ENCODE measurements at regions not wholly inside any gene's neighbourhood (a gene's known extent, or its start where the extent isn't known, plus 50 kb on each side); places are given as distances from the start of the nearest gene placed in this dataset.

- TF ChIP-seq TFDP1 (CRISPR knock-in tag; IDR thresholded peaks at IDR 0.05; ENCODE audit: borderline replicate concordance) (no peak), NR1H2 (CRISPR knock-in tag; IDR thresholded peaks at IDR 0.05; ENCODE audit: borderline replicate concordance, low read depth) (no peak), ZNF713 (CRISPR knock-in tag; IDR thresholded peaks at IDR 0.05) (no peak)
Measured at GRCh38 chr6:47170617-47170947, 128.4 kb upstream of the ADGRF1 start (continued).

GRCh38 chr6:47169785-47170616 is 127.9 kb upstream of the ADGRF1 start:
- ChIA-PET POLR2A (no interaction called here), CTCF (ENCODE audit: low intra/inter-chr PET ratio, low total read pairs) (no interaction called here)
- FAIRE-seq (no peak), DNase-seq (ENCODE audit: low spot score) (no peak), ATAC-seq (no peak)
- intact Hi-C loops (cut with micrococcal nuclease; ENCODE audit: unreplicated experiment) (no loop called here), in situ Hi-C loops (cut with HindIII; ENCODE audit: extremely low pct_ligation_motif_present, low pct_unique_long_range_greater_than_20kb) (no loop called here)
- peaks cover 26% of the 10 kb centered on the region for H3K4me1 ChIP-seq (ENCODE audit: insufficient read depth, low read length)
- no peak overlapping the region for H3K27ac ChIP-seq (ENCODE audit: extremely low read length, insufficient read depth, low read length)
- no peak overlapping the region for H2AFZ ChIP-seq (ENCODE audit: low read length)
- no peaks in the 10 kb centered on the region for H3K79me2 ChIP-seq (ENCODE audit: insufficient read depth, low read length)
- 98% methylated on average over 1 of the region's 1 CpG for WGBS (ENCODE audit: low lambda C conversion rate)
- H3K4me2 ChIP-seq (ENCODE audit: low read depth, low read length): no peak overlapping the region
- no peak overlapping the region for H3K9ac ChIP-seq (ENCODE audit: insufficient read depth, low read depth, low read length)
- H3K36me3 ChIP-seq (replicated peaks in 1 of 2; ENCODE audit: control insufficient read depth in 1 of 2, insufficient read depth in 2 of 2, low read length in 2 of 2): no peaks in the 10 kb centered on the region
- H3K9me3 ChIP-seq (ENCODE audit: low read length): no peaks in the 10 kb centered on the region
- no TSS peak for BruUV-seq (replicated peaks)
- no peak overlapping the region for H3K4me3 ChIP-seq (replicated peaks in 1 of 3; ENCODE audit: insufficient read depth in 1 of 3, low read depth in 2 of 3, low read length in 3 of 3)
- no peaks in the 10 kb centered on the region for H4K20me1 ChIP-seq (ENCODE audit: insufficient read depth, low read length)
- H3K27me3 ChIP-seq (ENCODE audit: control insufficient read depth in 1 of 2, insufficient read depth in 2 of 2, low read length in 2 of 2): no peaks in the 10 kb centered on the region
- TF ChIP-seq SRSF4 (IDR thresholded peaks at IDR 0.05; ENCODE audit: low read depth, low read length, poor library complexity, severe bottlenecking) (no peak), MTERF4 (CRISPR knock-in tag; IDR thresholded peaks at IDR 0.05) (no peak), DZIP1 (CRISPR knock-in tag; IDR thresholded peaks at IDR 0.05) (no peak), GFI1 (CRISPR knock-in tag; IDR thresholded peaks at IDR 0.05; ENCODE audit: borderline replicate concordance) (peak; percentile 83), TOPORS (CRISPR knock-in tag; IDR thresholded peaks at IDR 0.05) (no peak), RFXANK (CRISPR knock-in tag; IDR thresholded peaks at IDR 0.05) (no peak), CC2D1A (CRISPR knock-in tag; IDR thresholded peaks at IDR 0.05) (no peak), ZNF335 (CRISPR knock-in tag; IDR thresholded peaks at IDR 0.05) (no peak), U2AF2 (IDR thresholded peaks at IDR 0.05; ENCODE audit: low read depth, low read length) (no peak), MIER3 (CRISPR knock-in tag; IDR thresholded peaks at IDR 0.05; ENCODE audit: borderline replicate concordance) (no peak), LCORL (IDR thresholded peaks at IDR 0.05) (no peak), LCORL (CRISPR knock-in tag; IDR thresholded peaks at IDR 0.05) (no peak), MTA3 (CRISPR knock-in tag; IDR thresholded peaks at IDR 0.05) (no peak), ZNF652 (CRISPR knock-in tag; IDR thresholded peaks at IDR 0.05; ENCODE audit: borderline replicate concordance, low read depth) (no peak), ZMAT3 (CRISPR knock-in tag; conservative IDR thresholded peaks at IDR 0.05) (no peak), CEBPB (IDR thresholded peaks at IDR 0.05; ENCODE audit: borderline replicate concordance, low read depth, low read length) (peak; percentile 87), ZNF251 (CRISPR knock-in tag; IDR thresholded peaks at IDR 0.05) (no peak), ZNF350 (CRISPR knock-in tag; IDR thresholded peaks at IDR 0.05; ENCODE audit: borderline replicate concordance, low read depth) (no peak)
